Activated gamma-delta T cell treated with anti-CD3 and anti-CD28 coated beads, Interleukin-2, amount 50 U/mL, for 16 hours (primary cell): ENCODE measurements at regions not wholly inside any gene's neighbourhood (a gene's known extent, or its start where the extent isn't known, plus 50 kb on each side); places are given as distances from the start of the nearest gene placed in this dataset.

Experiments used
- DNase-seq: peaks from one replicate; pipeline ENCODE4 v3.0.0-alpha.2; 2020; ENCODE audit warnings: low read depth

DNA sequence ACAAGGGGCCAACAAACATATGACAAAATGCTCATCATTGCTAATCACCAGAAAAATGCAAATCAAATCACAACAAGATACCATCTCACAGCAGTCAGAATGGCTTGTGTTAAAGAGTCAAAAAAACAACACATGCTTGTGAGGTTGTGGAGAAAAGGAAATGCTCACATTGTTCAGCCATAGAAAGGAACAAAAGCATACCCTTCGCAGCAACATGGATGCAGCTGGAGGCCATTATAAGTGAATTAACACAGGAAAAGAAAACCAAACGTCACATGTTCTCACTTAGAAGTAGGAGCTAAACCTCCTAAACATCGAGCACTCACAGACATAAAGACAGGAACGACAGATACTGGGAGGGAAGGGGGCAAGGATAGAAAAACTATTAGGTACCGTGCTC is 678.4 kb upstream of the GRM7 start:
- no peak for DNase-seq

GRCh38 chr3:6182909-6183308 is 678.0 kb upstream of the GRM7 start:
- DNase-seq = no peak

DNA sequence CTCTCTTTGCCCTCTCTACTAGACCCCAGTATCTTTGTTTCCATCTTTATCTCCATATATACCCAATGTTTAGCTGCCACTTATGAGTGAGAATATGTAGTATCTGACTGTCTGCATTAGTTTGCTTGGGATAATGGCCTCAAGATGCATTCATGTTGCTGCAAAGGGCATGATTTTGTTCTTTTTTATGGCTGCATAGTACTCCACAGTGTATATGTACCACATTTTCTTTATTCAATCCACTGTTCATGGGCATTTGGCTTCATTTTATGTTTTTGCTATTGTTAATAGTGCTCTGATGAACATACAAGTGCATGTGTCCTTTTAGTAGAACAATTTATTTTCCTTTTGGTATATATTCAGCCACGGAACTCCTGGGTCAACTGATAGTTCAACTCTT is 671.5 kb upstream of the GRM7 start:
- DNase-seq = no peak

- DNase-seq = no peak
Observed at GRCh38 chr3:6204891-6205290, 656.0 kb upstream of the GRM7 start.

DNA sequence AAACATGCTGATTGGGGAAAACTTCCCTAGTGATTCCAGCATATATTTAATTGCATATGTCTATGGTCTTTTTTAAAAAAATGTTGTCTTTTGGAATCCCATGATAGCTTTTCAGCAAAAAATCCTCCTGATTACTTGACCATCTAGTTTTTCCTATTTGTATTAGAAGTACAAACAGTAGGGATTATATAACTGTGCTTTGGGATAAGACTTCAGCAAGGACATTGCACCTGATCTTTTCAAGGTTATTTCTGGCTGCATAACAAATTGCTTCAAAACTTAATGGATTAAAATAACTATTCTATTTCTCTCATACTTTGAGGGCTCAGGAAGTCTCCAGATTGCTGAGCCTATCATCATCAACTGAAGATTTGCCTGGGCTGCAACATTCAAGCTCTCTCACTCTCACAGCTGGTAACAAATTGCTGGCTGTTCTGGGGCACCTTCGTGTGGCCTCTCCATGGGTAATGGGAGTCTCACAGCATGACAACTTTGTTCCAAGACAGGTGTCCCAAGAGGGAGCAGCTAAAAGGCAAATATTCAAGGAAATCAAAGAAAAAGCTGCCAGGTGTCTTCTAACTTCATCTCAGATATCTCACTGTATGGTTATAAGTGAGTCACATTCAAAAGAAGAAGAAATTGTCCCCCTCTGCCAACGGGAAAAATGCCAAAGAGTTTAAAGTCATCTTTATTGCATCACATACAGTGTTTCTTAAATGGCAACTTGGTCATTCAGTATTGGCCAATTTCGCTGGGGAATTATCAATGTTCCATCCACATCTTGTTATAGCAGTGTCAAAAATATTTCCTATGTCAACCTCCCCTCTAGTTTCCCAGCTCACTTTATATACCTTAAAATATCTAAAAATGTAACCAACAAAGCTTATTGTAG is 644.5 kb upstream of the GRM7 start:
- DNase-seq = no peak

GRCh38 chr3:6220447-6220846 is 640.5 kb upstream of the GRM7 start:
- DNase-seq = no peak

DNA sequence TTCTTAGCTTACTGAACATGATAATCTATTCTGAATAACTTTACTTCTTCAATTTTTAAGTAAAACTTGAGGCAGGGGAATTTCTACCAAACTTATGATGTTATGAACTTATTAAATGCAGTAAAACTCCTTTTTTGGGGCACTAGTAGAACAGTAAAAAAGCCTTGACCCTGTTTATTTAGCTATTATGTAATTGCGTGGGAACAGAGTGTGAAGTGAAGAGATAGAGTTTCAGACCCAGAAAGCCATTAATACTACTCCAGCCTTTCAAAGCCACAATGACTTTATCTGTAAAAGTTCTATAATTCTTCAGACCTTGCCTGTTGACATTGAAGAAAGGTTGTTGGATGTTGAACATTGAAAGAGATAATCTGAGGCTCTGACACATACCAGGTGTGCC is 638.8 kb upstream of the GRM7 start:
- no peak for DNase-seq

DNA sequence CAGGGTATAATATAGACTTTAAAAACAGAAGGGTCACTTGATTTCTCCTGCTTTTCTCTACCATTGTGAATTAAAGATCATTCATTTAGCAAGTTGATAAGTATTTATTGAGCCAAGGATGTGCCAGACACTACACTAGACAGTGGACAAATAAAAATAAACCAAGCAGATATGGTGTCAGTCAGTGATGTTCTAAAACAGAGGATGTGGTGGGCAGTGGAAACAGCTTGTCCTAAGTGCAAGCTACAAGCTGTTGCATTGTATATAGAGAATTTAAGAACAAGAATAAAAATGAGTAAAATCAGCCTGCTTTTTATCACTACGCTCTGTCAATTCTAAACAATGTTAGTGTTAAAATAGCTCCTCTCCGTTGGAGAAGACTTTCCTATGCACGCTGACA is 637.3 kb upstream of the GRM7 start:
- DNase-seq = no peak

- DNase-seq = no peak
Observed at GRCh38 chr3:6228958-6229683, 631.8 kb upstream of the GRM7 start.

DNA sequence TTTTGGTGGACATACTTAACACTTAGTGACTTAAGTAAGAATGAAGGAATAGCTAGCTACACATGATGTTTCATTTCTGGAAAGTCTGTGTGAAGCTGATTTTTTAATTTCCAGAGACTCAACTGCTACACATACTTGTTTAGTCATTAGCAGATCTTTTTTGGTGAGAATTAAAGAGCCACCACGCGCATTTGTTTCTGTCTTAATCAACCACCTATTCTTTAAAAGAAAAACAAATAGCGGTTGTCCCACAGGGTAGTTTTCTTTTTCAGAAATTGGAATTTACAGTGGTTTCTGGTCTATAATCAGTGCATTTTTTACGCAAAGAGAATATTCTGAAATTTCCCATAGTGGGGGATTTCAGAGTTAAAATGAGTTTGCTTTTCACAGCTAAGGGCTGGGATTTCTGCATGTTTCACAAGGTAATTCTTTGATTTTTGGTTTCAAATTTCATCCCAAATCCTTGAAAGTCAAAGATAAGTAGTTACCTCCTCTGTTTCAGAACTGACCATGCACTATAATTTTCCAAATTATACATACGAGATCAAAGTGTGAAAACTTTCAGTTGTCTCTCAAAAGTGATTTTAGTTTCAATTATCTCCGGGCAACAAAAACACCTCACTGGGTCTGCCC is 631.0 kb upstream of the GRM7 start:
- no peak for DNase-seq

DNA sequence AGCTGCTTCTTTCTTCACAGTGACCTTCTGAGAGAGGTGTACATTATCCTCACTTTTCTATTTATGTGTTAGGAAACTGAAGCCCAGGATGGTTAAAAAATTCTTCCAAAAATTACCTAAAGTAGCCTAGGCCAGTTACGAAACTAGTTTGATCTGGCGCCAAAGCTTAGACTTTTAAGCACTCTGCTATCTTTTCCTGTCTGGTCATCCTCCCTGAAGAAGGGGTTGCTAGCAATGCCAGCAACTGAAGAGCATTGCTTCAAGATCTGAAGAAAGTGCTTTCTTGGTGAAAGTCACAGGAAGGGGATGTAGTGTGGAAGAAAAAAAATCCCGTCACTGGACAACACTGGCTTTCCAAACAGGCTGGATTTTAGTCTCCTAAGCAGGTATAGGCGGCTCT is 618.8 kb upstream of the GRM7 start:
- no peak for DNase-seq

GRCh38 chr3:6248528-6248927 is 612.4 kb upstream of the GRM7 start:
- DNase-seq = no peak

GRCh38 chr3:6249679-6250078 is 611.2 kb upstream of the GRM7 start:
- DNase-seq = no peak

GRCh38 chr3:6250167-6250566 is 610.7 kb upstream of the GRM7 start:
- DNase-seq = no peak

DNA sequence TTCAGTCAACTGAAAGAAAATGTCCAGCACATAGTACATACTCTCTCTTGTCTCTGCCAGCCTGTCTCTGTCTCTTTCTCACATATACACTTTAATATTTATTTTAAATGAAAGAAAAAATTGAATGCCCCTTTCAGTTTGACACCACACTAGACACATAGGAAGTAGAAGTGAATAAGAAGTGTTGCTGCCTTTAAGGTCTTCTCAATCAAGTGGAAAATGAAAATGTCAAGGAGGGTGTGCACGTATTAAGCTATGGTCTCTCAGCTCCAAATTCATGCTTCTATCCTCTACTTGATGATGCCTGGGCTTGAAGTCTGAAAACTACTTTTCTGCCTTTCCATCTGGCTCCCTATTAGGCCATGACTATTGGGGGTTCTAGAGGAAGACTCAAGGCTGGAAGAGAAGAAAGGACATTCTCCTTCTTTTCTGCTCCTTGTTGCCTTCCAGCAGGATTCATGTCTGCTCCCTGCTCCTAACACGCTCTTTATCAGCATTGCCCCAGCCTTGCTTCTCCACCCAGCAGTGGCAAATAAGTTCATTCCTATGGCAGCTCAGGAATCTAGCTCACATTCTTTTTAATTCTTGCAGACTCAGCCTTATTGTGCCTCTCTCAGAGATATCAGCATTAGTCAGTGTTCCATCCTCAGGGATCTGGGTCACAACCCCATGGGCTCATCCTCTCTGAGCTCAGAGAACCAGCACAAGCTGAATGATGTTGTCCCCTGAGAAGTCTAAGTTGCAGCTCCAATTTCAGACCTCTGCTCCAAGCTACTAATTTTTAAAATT is 609.1 kb upstream of the GRM7 start:
- no peak for DNase-seq

DNA sequence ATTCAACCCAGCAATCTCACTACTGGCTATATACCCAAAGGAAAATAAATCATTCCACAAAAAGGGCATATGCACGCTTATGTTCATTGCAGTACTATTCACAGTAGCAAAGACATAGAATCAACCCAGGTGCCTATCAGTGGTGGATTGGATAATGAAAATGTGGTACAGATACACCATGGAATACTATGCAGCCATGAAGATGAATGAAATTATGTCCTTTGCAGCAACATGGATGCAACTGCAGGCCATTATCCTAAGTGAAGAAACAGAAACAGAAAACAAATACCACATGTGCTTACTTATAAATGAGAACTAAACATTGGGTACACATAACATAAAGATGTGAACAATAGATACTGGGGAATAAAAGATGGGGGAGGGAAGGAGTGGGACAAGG is 606.4 kb upstream of the GRM7 start:
- no peak for DNase-seq

DNA sequence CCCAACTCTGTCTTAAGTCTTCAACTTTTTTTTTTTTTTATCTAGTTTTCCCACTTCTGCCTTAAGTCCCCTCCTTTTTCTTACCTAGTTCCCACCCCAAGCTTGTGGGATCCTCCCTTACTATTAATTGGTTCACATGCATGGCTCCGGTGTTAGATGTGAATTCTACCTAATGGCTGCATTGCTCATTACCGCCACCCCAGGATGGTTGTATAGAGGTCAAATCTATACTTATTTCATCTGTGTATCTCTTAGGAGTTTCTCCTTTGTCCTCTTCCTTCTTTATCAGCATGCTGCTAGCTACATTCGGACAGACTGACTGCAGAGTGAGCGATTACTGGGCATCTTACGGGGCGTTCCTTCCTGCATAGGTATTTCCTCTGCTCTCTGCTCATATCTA is 605.7 kb upstream of the GRM7 start:
- DNase-seq = no peak

GRCh38 chr3:6260551-6261191 is 600.2 kb upstream of the GRM7 start:
- DNase-seq = no peak

DNA sequence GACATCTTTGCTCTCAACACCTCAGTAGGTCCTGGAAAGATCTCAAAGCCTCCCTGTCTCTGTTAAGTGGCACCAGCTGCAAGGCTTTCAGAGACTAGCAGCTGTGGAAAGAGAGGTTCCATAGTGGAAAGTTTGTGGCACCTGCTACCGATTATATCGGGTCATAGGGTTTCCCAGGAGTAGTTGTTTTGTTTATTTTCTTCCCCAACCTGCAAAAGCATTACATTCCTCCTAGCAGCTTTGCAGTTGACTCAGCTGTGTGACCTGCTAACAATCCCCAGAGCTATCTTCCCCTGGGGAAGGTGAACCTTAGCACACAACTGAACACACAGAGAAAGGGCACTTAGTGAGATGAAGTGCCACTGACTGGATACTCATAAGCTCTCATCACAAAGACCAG is 598.9 kb upstream of the GRM7 start:
- DNase-seq = no peak

DNA sequence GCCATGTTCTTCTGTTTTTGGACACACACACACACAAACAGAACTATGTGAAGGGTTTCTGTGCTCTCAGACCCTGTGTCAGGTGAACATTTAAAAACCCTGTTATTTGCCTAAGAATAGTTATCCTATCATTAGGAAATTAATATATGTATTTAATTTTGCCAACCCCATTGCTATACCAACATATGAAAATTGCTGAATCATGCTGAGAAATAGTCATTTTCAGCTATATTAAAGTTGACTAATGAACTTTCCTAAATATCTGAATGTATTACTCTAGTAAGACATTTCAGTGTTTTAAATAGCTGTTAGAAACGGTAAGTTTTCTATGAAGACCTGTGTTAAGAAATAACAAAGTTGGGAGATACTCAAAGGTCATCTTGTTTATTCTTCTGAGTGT is 596.9 kb upstream of the GRM7 start:
- no peak for DNase-seq

- no peak for DNase-seq
Observed at GRCh38 chr3:6264906-6265305, 596.0 kb upstream of the GRM7 start.

- DNase-seq = no peak
Observed at GRCh38 chr3:6266135-6266534, 594.8 kb upstream of the GRM7 start.
